Memory B cell (primary cell): ENCODE measurements at regions not wholly inside any gene's neighbourhood (a gene's known extent, or its start where the extent isn't known, plus 50 kb on each side); places are given as distances from the start of the nearest gene placed in this dataset.

Source experiments
- ATAC-seq: fragments of 150-1000 bp; cut with Tn5 transposase; 2 replicates; pipeline ENCODE4 v1.10.0; 2021; ENCODE audit warnings: low read depth, mild to moderate bottlenecking, moderate library complexity
- DNase-seq, 2 donors: peaks; one replicate each; pipeline ENCODE4 v3.0.0; 2022; ENCODE audit warnings: low spot score in 2 of 2
- H3K27ac Mint-ChIP-seq: one replicate; pipeline ENCODE4 v1.8.0; 2022; ENCODE audit warnings: mild to moderate bottlenecking, moderate library complexity, mixed read lengths
- H3K27me3 Mint-ChIP-seq: one replicate; pipeline ENCODE4 v1.8.0; 2022; ENCODE audit warnings: mixed read lengths
- H3K36me3 Mint-ChIP-seq: one replicate; pipeline ENCODE4 v1.8.0; 2022; ENCODE audit warnings: mild to moderate bottlenecking, mixed read lengths
- H3K4me1 Mint-ChIP-seq: one replicate; pipeline ENCODE4 v1.8.0; 2022; ENCODE audit warnings: mixed read lengths
- H3K4me3 Mint-ChIP-seq: one replicate; pipeline ENCODE4 v1.8.0; 2022; ENCODE audit warnings: mild to moderate bottlenecking, moderate library complexity, mixed read lengths
- H3K9me3 Mint-ChIP-seq: one replicate; pipeline ENCODE4 v1.8.0; 2022; ENCODE audit warnings: mixed read lengths

DNA sequence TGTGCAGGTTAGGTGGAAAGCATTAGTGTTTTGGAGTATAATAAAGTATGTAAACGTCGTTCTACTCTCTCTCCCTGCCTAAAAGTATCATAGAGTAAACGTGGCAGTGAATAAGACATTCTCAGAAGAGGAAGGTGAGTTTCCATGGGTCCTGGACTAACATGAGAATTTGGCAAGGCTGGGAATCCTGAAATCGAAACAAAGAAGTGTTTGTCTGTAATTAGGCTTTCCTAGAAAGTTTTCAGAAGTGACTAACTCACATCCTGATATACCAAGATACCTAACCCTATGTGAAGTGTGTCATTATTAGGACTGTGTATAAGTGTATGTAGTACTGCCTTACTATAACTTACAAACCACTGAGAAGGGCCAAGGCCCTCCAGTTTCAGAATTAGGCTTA, 50.7 kb upstream of the MAOA start:
- Mint-ChIP-seq H3K36me3 (no peaks in the 10 kb centered on the region), H3K4me3 (no peak overlapping the region), H3K9me3 (no peaks in the 10 kb centered on the region), H3K27me3 (no peaks in the 10 kb centered on the region), H3K27ac (no peak overlapping the region), H3K4me1 (no peaks in the 10 kb centered on the region)
- no peak for DNase-seq
- ATAC-seq = no peak
